Heart left ventricle (tissue), 16 donors: ENCODE measurements at regions not wholly inside any gene's neighbourhood (a gene's known extent, or its start where the extent isn't known, plus 50 kb on each side); places are given as distances from the start of the nearest gene placed in this dataset.

Experiments
- ATAC-seq, 4 donors: fragments of 200-7000 bp; cut with Tn5 transposase; one replicate each; pipeline ENCODE4 v1.9.1; 2020 to 2022; ENCODE audit warnings: moderate library complexity in 4 of 4, mild to moderate bottlenecking in 3 of 4, moderate number of reproducible peaks in 1 of 4
- DNase-seq, 5 donors: peaks; one replicate each; pipeline ENCODE4 v3.0.0-alpha.2; 2020
- H3K27ac ChIP-seq, 12 donors: fragments of 200-600 bp; sonication (generic) in 4 of 12; one replicate each; pipeline versions ENCODE4 v1.5.0 to v1.8.0; 2016 to 2022; ENCODE audit warnings: mild to moderate bottlenecking in 2 of 12
- H3K27me3 ChIP-seq, 9 donors: fragments of 200-600 bp; sonication (generic) in 2 of 9; one replicate each; pipeline versions ENCODE4 v1.5.1 to v1.8.0; 2016 to 2022; ENCODE audit warnings: mild to moderate bottlenecking in 3 of 9
- H3K36me3 ChIP-seq, 9 donors: fragments of 200-600 bp; sonication (generic) in 2 of 9; one replicate each; pipeline versions ENCODE4 v1.5.0 to v1.8.0; 2018 to 2022; ENCODE audit warnings: mild to moderate bottlenecking in 2 of 9
- H3K4me1 ChIP-seq, 12 donors: fragments of 200-600 bp; sonication (generic) in 4 of 12; one replicate each; pipeline versions ENCODE4 v1.5.0 to v1.8.0; 2016 to 2022; ENCODE audit warnings: mild to moderate bottlenecking in 3 of 12
- H3K4me3 ChIP-seq, 12 donors: fragments of 200-600 bp; sonication (generic) in 4 of 12; one replicate each; pipeline versions ENCODE4 v1.5.0 to v1.8.0; 2017 to 2022; ENCODE audit warnings: mild to moderate bottlenecking in 9 of 12, moderate library complexity in 4 of 12
- H3K9me3 ChIP-seq, 12 donors: fragments of 200-600 bp; sonication (generic) in 4 of 12; one replicate each; pipeline versions ENCODE4 v1.5.0 to v1.8.0; 2016 to 2022; ENCODE audit warnings: mild to moderate bottlenecking in 1 of 12
- CTCF ChIP-seq, 12 donors: fragments of 200-600 bp; sonication (generic) in 4 of 12; IDR thresholded peaks; one replicate each; pipeline versions ENCODE4 v1.5.0 to v1.8.0; 2018 to 2022; ENCODE audit warnings: antibody characterized with exemption in 12 of 12, mild to moderate bottlenecking in 5 of 12
- POLR2A ChIP-seq, 2 donors: fragments of 450-650 bp; IDR thresholded peaks; one replicate each; pipeline ENCODE4 v1.6.1; 2017; ENCODE audit warnings: antibody characterized with exemption in 2 of 2, mild to moderate bottlenecking in 2 of 2, moderate library complexity in 2 of 2
- WGBS, 4 donors: extraction: QIAGEN DNeasy Blood & Tissue Kit in 2 of 4; methylation state at CpG; one replicate each; pipeline versions ENCODE4 v1.1.5 to v1.1.7; 2013 to 2018; 5-methylcytosine and 5-hydroxymethylcytosine counted together
- intact Hi-C, 10 donors: fragments of 100-400 bp; cut with DNase I; formaldehyde crosslinking; loops; one replicate each; pipeline versions ENCODE4 v1.11.1 to v1.14.2; 2022
- donor health status: ischemic (EF 13 %, LVEDD 7.1; RV severe dilation, severe dysfunction).
- donor health status: healthy with polysubstance abuse.
- donor health status: DM: no; HTN: yes; CAD: no.
- donor health status: DM: no; HTN: no; CAD: no.
- donor health status: ischemic (EF 25% LVEDD 6.9; RV normal size, moderate dysfunction).
- donor health status: ischemic (EF 25% LVEDD 5.7; RV mildly dilated, moderate dysfunction).
- donor health status: healthy.
- donor health status: DM: yes; HTN: yes; CAD: no.
- donor health status: ischemic (EF 35%, LVEDD 5.7; RV mildly dilated, moderate dysfunction).
- donor health status: nonischemic (EF 11% LVEDD 7.7; RV severe dilation, severe dysfunction).
- donor health status: DM: yes; HTN: yes; CAD: no.
- donor health status: PGD.
- donor health status: ischemic (EF 29% LVEDD 5.4; RV normal size, mild dysfunction).
- donor health status: nonischemic (EF 23%, LVEDD 6.1; RV moderate dilation, normal function).

GRCh38 chr3:31353166-31353565 is 179.6 kb upstream of the STT3B start:
- Histone ChIP-seq H3K27ac (no peak overlapping the region), H3K4me1 (no peaks in the 10 kb centered on the region), H3K9me3 (peaks cover 0 to 7% (median 0%) of the 10 kb centered on the region in 12 donors), H3K4me3 (no peak overlapping the region), H3K27me3 (no peaks in the 10 kb centered on the region), H3K36me3 (no peaks in the 10 kb centered on the region)
- no peak for ATAC-seq
- 80 to 100% (median 83%) methylated on average over 1 of the region's 1 CpG for WGBS, 4 donors
- TF ChIP-seq POLR2A (IDR thresholded peaks at IDR 0.05), result no peak
- no peak for DNase-seq
- intact Hi-C loops, result no loop called here

- peaks cover 0 to 7% (median 0%) of the 10 kb centered on the region in 12 donors for H3K9me3 ChIP-seq
- H3K27ac ChIP-seq, result no peak overlapping the region
- intact Hi-C loops, result no loop called here
- no peaks in the 10 kb centered on the region for H3K27me3 ChIP-seq
- ATAC-seq (no peak), DNase-seq (no peak)
- H3K4me3 ChIP-seq, result no peak overlapping the region
- no peaks in the 10 kb centered on the region for H3K36me3 ChIP-seq
- H3K4me1 ChIP-seq, result no peaks in the 10 kb centered on the region
- TF ChIP-seq CTCF (IDR thresholded peaks at IDR 0.05), result no peak
- TF ChIP-seq POLR2A (IDR thresholded peaks at IDR 0.05), result no peak
These were observed 178.4 kb upstream of the STT3B start for GRCh38 chr3:31354373-31354772.

- intact Hi-C loops, result no loop called here
- ATAC-seq, result no peak
- no peak overlapping the region for H3K27ac ChIP-seq
- H3K4me3 ChIP-seq, result no peak overlapping the region
- no peak for DNase-seq
- H3K9me3 ChIP-seq, result peaks cover 0 to 7% (median 0%) of the 10 kb centered on the region in 12 donors
- peaks cover 0 to under 1% (median 0%) of the 10 kb centered on the region in 12 donors for H3K4me1 ChIP-seq
- TF ChIP-seq CTCF (IDR thresholded peaks at IDR 0.05) (no peak), POLR2A (IDR thresholded peaks at IDR 0.05) (no peak)
- H3K27me3 ChIP-seq, result no peaks in the 10 kb centered on the region
- 92 to 97% (median 95%) methylated on average over 5 of the region's 5 CpGs for WGBS, 4 donors
- H3K36me3 ChIP-seq, result no peaks in the 10 kb centered on the region
These were observed 176.9 kb upstream of the STT3B start for GRCh38 chr3:31355807-31356206.

GRCh38 chr3:31356941-31357340 is 175.8 kb upstream of the STT3B start:
- peaks cover 0 to 5% (median 0%) of the 10 kb centered on the region in 12 donors for H3K4me1 ChIP-seq
- WGBS, 4 donors, result 85 to 98% (median 90%) methylated on average over 9 of the region's 9 CpGs
- no peaks in the 10 kb centered on the region for H3K36me3 ChIP-seq
- peaks cover 0 to 7% (median 0%) of the 10 kb centered on the region in 12 donors for H3K9me3 ChIP-seq
- H3K27ac ChIP-seq, result no peak overlapping the region
- TF ChIP-seq POLR2A (IDR thresholded peaks at IDR 0.05) (no peak), CTCF (IDR thresholded peaks at IDR 0.05) (no peak)
- no peak overlapping the region for H3K4me3 ChIP-seq
- no peaks in the 10 kb centered on the region for H3K27me3 ChIP-seq
- ATAC-seq (peak in 1 of 4 donors; percentile 42), DNase-seq (peak in 1 of 5 donors; percentile 27)
- intact Hi-C loops, result no loop called here

GRCh38 chr3:31357451-31357850 is 175.3 kb upstream of the STT3B start:
- no peak for DNase-seq
- Histone ChIP-seq H3K4me3 (no peak overlapping the region), H3K9me3 (peaks cover 0 to 7% (median 0%) of the 10 kb centered on the region in 12 donors), H3K27me3 (no peaks in the 10 kb centered on the region), H3K4me1 (peaks cover 0 to 5% (median 0%) of the 10 kb centered on the region in 12 donors), H3K36me3 (no peaks in the 10 kb centered on the region), H3K27ac (no peak overlapping the region)
- WGBS, 4 donors, result 90 to 96% (median 94%) methylated on average over 2 of the region's 2 CpGs
- ATAC-seq, result no peak
- intact Hi-C loops, result no loop called here
- TF ChIP-seq CTCF (IDR thresholded peaks at IDR 0.05), result no peak
